Muscle of arm (tissue), 1 donor: ENCODE measurements at regions not wholly inside any gene's neighbourhood (a gene's known extent, or its start where the extent isn't known, plus 50 kb on each side); places are given as distances from the start of the nearest gene placed in this dataset.
"Not testable (repeated sequence)": the region's sequence is repeated elsewhere in the genome, so short reads cannot be mapped to it uniquely, and the experiment has no call there.

Experiments used
- DNase-seq: peaks from one replicate; pipeline ENCODE4 v3.0.0-alpha.2; 2013

GRCh38 chr2:122328816-122329215, 573.4 kb downstream of the TSN start:
- peak; percentile 13 for DNase-seq

- no peak for DNase-seq
Observed at GRCh38 chr2:122329278-122329677, 573.8 kb downstream of the TSN start.

DNA sequence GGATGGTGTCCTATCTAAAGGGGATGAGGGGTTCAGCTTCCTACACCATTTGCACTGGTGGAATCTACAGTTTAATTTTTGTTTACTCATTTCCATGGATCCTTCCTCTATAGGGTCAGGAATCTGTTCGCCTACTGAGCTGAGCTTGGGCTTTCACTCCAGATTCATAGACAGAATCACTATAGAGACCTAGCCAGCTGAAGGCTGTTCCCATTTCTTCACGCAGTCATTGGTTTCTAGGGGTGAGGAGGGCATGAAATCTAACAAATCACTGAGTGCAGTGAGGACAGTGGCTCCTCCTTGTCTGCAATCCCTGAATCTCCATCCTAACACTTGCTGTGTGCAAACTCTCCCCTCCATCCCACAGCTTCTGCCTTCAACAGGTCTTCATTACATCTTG, 578.5 kb downstream of the TSN start:
- no peak for DNase-seq

- DNase-seq, result no peak
Observed at GRCh38 chr2:122338000-122338399, 582.5 kb downstream of the TSN start.

DNA sequence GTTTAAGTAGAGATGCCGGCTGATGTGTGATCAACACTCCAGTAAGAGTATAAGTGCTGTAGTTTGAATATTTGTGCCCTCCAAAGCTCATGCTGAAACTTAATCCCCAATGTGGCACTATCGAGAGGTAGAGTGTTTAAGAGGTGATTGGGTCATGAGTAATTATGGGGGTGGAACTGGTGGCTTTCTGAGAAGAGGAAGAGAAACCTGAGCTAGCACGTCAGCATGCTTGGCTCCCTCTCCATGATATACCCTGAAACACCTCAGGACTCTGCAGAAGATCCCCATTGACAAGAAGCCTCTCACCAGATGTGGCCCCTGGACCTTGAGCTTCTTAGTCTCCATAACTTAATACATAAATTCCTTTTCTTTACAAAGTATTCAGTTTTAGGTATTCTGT, 584.8 kb downstream of the TSN start:
- no peak for DNase-seq

GRCh38 chr2:122341007-122341406, 585.6 kb downstream of the TSN start:
- no peak for DNase-seq

- DNase-seq, result not testable (repeated sequence)
Observed at GRCh38 chr2:122352151-122352550, 596.7 kb downstream of the TSN start.

GRCh38 chr2:122357998-122358397, 602.5 kb downstream of the TSN start:
- no peak for DNase-seq

GRCh38 chr2:122358729-122359128, 603.3 kb downstream of the TSN start:
- DNase-seq, result no peak

GRCh38 chr2:122363885-122364284, 608.4 kb downstream of the TSN start:
- DNase-seq, result no peak

DNA sequence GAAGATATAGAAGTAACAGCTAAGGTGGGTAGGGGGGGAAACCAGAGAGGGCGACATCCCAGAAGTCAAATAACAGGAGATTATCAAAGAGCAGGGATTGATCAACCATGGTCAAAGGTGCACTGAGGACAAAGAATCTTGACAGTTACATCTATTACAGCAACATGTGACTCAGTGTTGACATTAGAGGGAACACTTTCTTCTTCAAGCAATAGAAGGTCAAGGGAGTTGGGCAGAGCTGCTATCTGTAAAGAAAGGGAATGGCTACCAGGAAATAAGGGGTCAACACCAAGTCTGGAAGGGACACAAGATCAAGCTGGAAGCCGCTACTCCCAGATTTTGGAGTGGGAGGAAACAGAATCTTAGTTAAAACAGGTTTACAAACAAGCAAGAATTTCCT, 611.0 kb downstream of the TSN start:
- no peak for DNase-seq

GRCh38 chr2:122366969-122367645, 611.7 kb downstream of the TSN start:
- DNase-seq, result peak; percentile 15

DNA sequence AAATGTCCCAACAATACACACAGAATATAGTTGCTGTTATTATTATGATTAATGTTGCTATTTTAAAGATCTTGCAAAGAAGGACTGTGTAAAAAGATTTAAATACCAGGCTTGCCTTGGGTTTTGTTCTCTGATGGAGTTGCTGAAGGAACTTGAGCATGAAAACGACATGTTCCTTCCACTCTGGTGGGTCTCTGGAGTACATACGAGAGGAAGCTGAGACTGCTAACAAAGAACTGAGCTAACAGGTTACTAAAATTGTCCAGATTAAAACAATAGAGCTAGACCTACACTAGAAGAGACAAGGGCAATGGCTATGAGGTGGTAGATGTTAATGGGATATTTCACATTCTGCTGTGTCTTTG, 612.2 kb downstream of the TSN start:
- DNase-seq, result no peak

GRCh38 chr2:122368576-122369243, 613.3 kb downstream of the TSN start:
- no peak for DNase-seq

DNA sequence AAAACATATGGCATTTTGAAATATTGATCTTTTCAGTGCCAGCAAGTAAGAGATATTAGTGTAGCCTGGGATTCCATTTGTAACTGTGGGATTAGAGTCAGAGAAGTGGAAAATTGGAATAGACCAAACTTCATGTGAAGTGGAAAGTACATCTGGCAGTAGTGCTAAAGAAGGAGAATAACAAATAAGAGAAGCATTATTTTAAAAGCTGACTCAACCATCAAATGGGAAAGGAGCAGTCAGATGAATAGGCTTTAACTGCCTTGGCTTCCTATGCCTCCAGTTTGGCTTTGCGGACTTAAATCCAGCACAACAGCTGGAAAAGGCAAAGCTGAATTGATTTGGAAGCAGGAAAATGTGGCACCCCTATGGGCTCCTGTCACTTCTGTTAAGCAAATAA, 623.1 kb downstream of the TSN start:
- DNase-seq, result peak; percentile 64

GRCh38 chr2:122384768-122385333, 629.4 kb downstream of the TSN start:
- DNase-seq, result no peak

- no peak for DNase-seq
Observed at GRCh38 chr2:122388208-122388607, 632.8 kb downstream of the TSN start.

DNA sequence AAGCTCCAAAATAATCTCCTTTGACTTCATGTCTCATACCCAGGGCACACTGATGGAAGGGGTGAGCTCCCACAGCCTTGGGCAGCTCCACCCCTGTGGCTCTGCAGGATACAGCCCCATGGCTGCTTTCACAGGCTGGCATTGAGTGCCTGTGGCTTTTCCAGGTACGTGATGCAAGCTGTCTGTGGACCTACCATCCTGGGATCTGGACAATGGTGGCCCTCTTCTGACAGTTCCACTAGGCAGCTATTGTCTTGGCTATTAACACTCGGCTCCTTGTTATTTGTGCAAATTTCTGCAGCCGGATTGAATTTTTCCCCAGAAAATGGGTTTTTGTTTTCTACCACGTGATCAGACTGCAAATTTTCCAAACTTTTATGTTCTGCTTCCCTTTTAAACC, 634.2 kb downstream of the TSN start:
- DNase-seq, result no peak

- no peak for DNase-seq
Observed at GRCh38 chr2:122390406-122390805, 635.0 kb downstream of the TSN start.

GRCh38 chr2:122391726-122392125, 636.3 kb downstream of the TSN start:
- DNase-seq, result no peak

DNA sequence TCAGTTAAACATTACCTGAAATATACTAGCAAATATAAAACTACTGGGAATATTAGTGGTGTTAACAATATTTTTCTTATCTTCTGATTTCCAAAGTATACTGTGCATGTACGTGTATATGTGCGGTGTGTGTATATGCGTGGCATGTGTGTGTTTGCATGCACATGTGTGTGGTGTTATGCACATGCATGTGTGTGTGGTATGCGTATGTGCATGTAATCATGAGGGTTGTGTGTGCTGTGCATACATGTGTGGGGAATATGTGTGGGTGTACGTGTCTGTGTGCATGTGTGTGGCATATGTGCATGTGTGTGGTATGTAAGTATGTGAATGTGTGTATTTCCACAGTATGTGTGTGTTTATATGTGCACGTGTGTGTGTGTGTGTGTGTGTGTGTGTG, 640.2 kb downstream of the TSN start:
- no peak for DNase-seq

DNA sequence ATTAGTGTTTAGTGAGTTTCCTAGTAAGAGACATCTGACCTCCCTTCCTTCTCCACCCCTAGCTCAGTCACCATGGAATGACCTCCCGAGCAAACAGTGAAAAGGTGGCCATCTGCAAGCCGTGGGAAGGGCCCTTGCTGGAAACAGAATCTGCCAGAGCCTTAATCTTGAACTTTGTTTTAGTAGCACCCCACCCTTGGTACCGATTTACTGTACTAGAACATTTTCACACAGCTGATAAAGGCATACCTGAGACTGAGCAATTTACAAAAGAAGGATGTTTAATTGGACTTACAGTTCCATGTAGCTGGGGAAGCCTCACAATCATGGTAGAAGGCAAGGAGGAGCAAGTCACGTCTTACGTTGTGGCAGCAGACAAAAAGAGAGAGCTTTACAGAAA, 655.8 kb downstream of the TSN start:
- DNase-seq, result no peak

DNA sequence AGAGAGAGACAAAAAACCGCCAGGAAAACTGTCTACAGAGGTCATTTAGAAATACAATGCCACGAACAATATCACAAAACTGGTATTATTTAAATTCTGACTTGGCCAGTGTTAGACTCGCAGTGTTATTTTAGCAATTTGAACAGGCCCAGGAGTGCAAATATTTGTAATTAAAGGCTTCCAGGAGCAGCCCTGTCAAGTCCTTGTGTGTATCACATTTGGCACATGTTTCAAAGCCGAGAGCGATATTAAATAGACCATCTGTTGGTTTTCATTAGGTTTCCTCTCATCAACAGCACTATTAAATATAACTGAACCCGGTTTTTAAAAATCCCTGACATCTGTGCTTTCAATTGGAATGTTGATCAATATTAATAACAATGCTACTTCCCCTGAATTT, 656.9 kb downstream of the TSN start:
- DNase-seq, result no peak

DNA sequence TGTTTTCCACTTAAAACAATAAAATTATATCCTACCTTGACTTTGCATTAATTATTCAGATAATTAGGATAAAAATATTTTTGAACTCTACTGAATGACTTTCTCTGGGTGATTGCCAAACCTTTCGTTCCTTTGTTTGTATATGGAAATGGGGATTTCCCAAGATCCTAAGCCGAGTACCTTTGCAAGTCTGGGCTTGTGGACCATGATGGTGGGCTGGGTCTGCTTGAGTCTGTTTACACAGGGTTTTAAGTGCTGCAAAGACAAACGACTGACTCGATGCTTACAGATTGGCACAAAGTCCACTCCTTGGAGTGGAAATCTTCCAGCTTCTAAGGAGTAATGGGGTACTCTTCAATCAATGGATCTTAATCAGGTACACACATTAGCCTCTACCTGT, 659.5 kb downstream of the TSN start:
- DNase-seq, result no peak
